ENCODE measurements at regions not wholly inside any gene's neighbourhood (a gene's known extent, or its start where the extent isn't known, plus 50 kb on each side); places are given as distances from the start of the nearest gene placed in this dataset.

DNA sequence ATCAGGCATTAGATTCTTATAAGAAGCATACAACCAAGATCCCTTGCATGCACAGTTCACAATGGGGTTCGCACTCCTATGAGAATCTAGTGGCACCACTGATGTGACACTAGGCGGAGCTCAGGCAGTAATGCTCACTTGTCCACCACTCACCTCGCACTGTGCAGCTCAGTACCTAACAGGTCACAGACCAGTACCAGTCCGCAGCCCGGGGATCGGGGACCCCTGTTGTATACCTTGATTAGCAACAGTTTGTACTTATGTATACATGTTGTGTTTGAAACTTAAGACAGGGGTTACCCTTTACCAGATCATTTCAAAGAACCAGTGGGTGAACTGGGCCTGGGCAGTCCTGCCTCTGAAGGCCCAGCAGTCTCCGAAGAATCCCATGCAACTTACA lies 103.7 kb downstream of the PMP22 start:
- RAD21 ChIA-PET (ENCODE audit: low non-redundant PET in 1 of 2, low total read pairs in 2 of 2, uncharacterized antibody in 2 of 2, unreplicated experiment in 2 of 2): no interaction called here
- POLR2A ChIA-PET: no interaction called here
- intact Hi-C loops (cut with micrococcal nuclease): no loop called here

DNA sequence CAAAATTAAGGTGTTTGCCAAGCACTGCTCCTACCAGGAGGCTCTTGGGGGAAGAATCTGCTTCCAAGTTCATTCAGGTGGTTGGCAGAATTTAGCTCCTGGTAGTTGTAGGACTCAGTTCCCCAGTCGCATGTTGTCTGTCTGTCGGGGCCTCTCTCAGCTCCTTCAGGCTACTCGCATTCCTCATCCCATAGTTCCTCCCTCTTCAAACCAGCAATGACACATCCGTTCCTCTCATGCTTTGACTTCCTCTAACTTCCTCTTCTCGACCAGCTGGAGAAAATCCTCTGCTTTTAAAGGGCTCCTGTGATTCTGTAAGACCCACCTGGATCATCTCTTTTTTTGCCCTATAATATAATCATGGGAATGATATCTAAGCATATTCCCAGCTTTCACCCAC lies 108.1 kb downstream of the PMP22 start:
- DNase-seq (ENCODE audit: low read depth, low spot score): no peak
- ChIA-PET CTCF (no interaction called here), RAD21 (ENCODE audit: low non-redundant PET in 1 of 2, low total read pairs in 2 of 2, uncharacterized antibody in 2 of 2, unreplicated experiment in 2 of 2) (no interaction called here), POLR2A (no interaction called here)
- Histone ChIP-seq H3K4me1 (ENCODE audit: control insufficient read depth in 1 of 2, insufficient read depth in 2 of 2, low read length in 2 of 2) (no peaks in the 10 kb centered on the region), H3K79me2 (ENCODE audit: insufficient read depth, low read length) (no peaks in the 10 kb centered on the region), H2AFZ (ENCODE audit: low read depth, low read length, poor library complexity, severe bottlenecking) (no peak overlapping the region), H3K36me3 (ENCODE audit: control insufficient read depth in 1 of 2, insufficient read depth in 2 of 2, low read length in 2 of 2) (no peaks in the 10 kb centered on the region), H3K4me2 (ENCODE audit: low read length) (no peak overlapping the region), H3K27me3 (ENCODE audit: insufficient read depth, low read length) (peaks cover 23% of the 10 kb centered on the region), H3K9ac (ENCODE audit: low read length) (no peak overlapping the region), H4K20me1 (ENCODE audit: insufficient read depth) (no peaks in the 10 kb centered on the region), H3K4me3 (replicated peaks in 1 of 2; ENCODE audit: low read depth in 1 of 2, low read length in 2 of 2) (no peak overlapping the region), H3K9me2 (ENCODE audit: insufficient read depth) (no peaks in the 10 kb centered on the region), H3K27ac (ENCODE audit: low read depth, low read length) (no peak overlapping the region), H3K9me3 (ENCODE audit: control insufficient read depth in 1 of 2, insufficient read depth in 1 of 2, low read depth in 1 of 2, low read length in 2 of 2) (no peaks in the 10 kb centered on the region)
- no peak for ATAC-seq
- no TSS peak for BruUV-seq (replicated peaks)
- intact Hi-C loops (cut with micrococcal nuclease): no loop called here
- TF ChIP-seq CTCF (IDR thresholded peaks at IDR 0.05 in 2 of 3, conservative IDR thresholded peaks at IDR 0.05 in 1 of 3; ENCODE audit: borderline replicate concordance in 1 of 3, insufficient read depth in 1 of 3, low read depth in 2 of 3, low read length in 2 of 3): no peak
- TF ChIP-seq EGR1 (IDR thresholded peaks at IDR 0.05; ENCODE audit: low read depth): no peak
- no peak for TF ChIP-seq SP1 (IDR thresholded peaks at IDR 0.05; ENCODE audit: low read depth)
- TF ChIP-seq EZH2phosphoT487 (IDR thresholded peaks at IDR 0.05; ENCODE audit: borderline replicate concordance): no peak
- TF ChIP-seq YY1 (IDR thresholded peaks at IDR 0.05; ENCODE audit: extremely low read depth, insufficient replicate concordance, low read depth, low read length): no peak
- no peak for TF ChIP-seq POLR2AphosphoS5 (IDR thresholded peaks at IDR 0.05; ENCODE audit: low read depth, low read length)
- TF ChIP-seq, protein P1, sequence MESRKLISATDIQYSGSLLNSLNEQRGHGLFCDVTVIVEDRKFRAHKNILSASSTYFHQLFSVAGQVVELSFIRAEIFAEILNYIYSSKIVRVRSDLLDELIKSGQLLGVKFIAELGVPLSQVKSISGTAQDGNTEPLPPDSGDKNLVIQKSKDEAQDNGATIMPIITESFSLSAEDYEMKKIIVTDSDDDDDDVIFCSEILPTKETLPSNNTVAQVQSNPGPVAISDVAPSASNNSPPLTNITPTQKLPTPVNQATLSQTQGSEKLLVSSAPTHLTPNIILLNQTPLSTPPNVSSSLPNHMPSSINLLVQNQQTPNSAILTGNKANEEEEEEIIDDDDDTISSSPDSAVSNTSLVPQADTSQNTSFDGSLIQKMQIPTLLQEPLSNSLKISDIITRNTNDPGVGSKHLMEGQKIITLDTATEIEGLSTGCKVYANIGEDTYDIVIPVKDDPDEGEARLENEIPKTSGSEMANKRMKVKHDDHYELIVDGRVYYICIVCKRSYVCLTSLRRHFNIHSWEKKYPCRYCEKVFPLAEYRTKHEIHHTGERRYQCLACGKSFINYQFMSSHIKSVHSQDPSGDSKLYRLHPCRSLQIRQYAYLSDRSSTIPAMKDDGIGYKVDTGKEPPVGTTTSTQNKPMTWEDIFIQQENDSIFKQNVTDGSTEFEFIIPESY (IDR thresholded peaks at IDR 0.05; ENCODE audit: extremely low read depth, insufficient replicate concordance, low read length): no peak
- TF ChIP-seq, protein P2, sequence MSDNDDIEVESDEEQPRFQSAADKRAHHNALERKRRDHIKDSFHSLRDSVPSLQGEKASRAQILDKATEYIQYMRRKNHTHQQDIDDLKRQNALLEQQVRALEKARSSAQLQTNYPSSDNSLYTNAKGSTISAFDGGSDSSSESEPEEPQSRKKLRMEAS (IDR thresholded peaks at IDR 0.05): no peak
- no peak for TF ChIP-seq CBX3 (IDR thresholded peaks at IDR 0.05; ENCODE audit: low read depth)
- no peak for TF ChIP-seq JUND (IDR thresholded peaks at IDR 0.05)
- no peak for TF ChIP-seq ZFX (IDR thresholded peaks at IDR 0.05)
- no peak for TF ChIP-seq SRF (IDR thresholded peaks at IDR 0.05; ENCODE audit: low read depth)
- TF ChIP-seq EZH2 (IDR thresholded peaks at IDR 0.05): no peak
- no peak for TF ChIP-seq ELF1 (IDR thresholded peaks at IDR 0.05; ENCODE audit: borderline replicate concordance, low read depth)
- TF ChIP-seq POLR2A (IDR thresholded peaks at IDR 0.05; ENCODE audit: borderline replicate concordance, extremely low read depth, insufficient read depth, insufficient read length): no peak
- no peak for TF ChIP-seq SIN3A (IDR thresholded peaks at IDR 0.05; ENCODE audit: low read depth)

More for the DNA sequence above, 103.7 kb downstream of the PMP22 start:
- H3K4me1 ChIP-seq (ENCODE audit: control insufficient read depth in 1 of 2, insufficient read depth in 2 of 2, low read length in 2 of 2): no peaks in the 10 kb centered on the region
- no peak for DNase-seq (ENCODE audit: low read depth, low spot score)
- H4K20me1 ChIP-seq (ENCODE audit: insufficient read depth): no peaks in the 10 kb centered on the region
- H3K4me3 ChIP-seq (replicated peaks in 1 of 2; ENCODE audit: low read depth in 1 of 2, low read length in 2 of 2): no peak overlapping the region
- H3K36me3 ChIP-seq (ENCODE audit: control insufficient read depth in 1 of 2, insufficient read depth in 2 of 2, low read length in 2 of 2): no peaks in the 10 kb centered on the region
- no peak overlapping the region for H2AFZ ChIP-seq (ENCODE audit: low read depth, low read length, poor library complexity, severe bottlenecking)
- H3K27me3 ChIP-seq (ENCODE audit: insufficient read depth, low read length): peaks cover 23% of the 10 kb centered on the region
- no TSS peak for BruUV-seq (replicated peaks)
- no peak for ATAC-seq
- TF ChIP-seq, protein P2 (IDR thresholded peaks at IDR 0.05): no peak
- TF ChIP-seq SP1 (IDR thresholded peaks at IDR 0.05; ENCODE audit: low read depth) (no peak), ATF3 (IDR thresholded peaks at IDR 0.05) (no peak), CBX3 (IDR thresholded peaks at IDR 0.05; ENCODE audit: low read depth) (no peak)
- H3K79me2 ChIP-seq (ENCODE audit: insufficient read depth, low read length): no peaks in the 10 kb centered on the region
- CTCF ChIA-PET: no interaction called here
- no peak overlapping the region for H3K4me2 ChIP-seq (ENCODE audit: low read length)
- H3K27ac ChIP-seq (ENCODE audit: low read depth, low read length): no peak overlapping the region
- H3K9me3 ChIP-seq (ENCODE audit: control insufficient read depth in 1 of 2, insufficient read depth in 1 of 2, low read depth in 1 of 2, low read length in 2 of 2): no peaks in the 10 kb centered on the region
- H3K9ac ChIP-seq (ENCODE audit: low read length): no peak overlapping the region
- H3K9me2 ChIP-seq (ENCODE audit: insufficient read depth): no peaks in the 10 kb centered on the region
